TTC549 (cell line): ENCODE measurements at regions not wholly inside any gene's neighbourhood (a gene's known extent, or its start where the extent isn't known, plus 50 kb on each side); places are given as distances from the start of the nearest gene placed in this dataset.

Experiments used
- FAIRE-seq: peaks from 2 replicates; lab custom pipeline; 2012; peaks lifted over from hg19 to GRCh38; lab: Jason Lieb, UNC

DNA sequence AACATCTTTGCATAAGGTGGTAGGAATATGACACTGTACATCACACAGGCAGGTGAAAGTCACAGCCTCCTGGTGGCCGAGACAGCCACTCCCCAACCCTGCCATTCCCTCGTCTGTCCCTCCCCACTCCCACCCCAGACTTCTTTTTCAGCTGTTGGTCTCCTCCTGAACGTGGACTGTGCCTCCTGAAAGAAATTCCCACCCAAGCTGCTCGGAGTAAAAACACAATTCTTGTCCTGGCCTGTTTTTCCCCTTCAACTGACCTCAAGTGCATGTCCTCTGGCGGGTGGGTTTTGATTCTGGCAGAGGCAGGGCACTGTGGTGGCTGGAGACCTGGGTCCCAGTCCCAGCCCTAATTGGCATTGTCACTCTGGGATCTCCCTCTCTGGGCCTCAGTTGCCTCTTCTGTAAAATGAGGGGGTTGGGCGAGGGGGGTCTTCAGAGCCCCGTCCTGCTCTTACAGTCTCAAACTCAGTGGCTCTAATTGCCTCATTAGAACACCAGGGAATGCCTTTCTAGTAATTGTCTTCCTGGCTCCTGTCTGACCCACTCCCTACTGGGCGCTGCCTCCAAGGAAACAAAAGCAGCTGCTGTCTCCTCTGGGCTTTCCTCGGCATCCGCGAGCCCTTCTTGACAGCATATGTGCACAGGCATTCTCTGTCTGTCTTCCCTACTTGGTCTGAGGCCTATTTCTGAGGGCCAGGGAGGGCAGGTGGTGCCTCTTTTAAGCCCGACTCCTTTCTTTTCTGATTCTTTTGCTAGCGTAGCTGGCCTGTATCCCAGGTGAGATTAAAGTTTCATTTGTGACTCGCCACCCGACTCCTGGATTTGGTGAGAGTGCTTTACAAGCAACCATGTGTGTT lies 186.6 kb upstream of the RMST start:
- no peak for FAIRE-seq

- FAIRE-seq = no peak
These were observed 185.8 kb upstream of the RMST start for GRCh38 chr12:97276661-97277429.

GRCh38 chr12:97283297-97283696 lies 179.3 kb upstream of the RMST start:
- no peak for FAIRE-seq

DNA sequence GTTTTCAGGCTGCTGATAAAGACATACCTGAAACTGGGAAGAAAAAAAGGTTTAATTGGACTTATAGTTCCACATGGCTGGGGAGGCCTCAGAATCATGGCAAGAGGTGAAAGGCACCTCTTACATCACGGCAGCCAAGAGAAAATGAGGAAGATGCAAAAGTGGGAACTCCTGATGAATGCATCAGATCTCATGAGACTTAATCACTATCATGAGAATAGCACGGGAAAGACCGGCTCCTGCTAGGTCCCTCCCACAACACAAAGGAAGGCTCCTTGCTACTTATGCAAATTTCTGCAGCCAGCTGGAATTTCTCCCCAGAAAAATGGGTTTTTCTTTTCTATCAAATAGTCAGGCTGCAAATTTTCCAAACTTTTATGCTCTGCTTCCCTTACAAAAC lies 174.1 kb upstream of the RMST start:
- no peak for FAIRE-seq

GRCh38 chr12:97292588-97292987 lies 170.0 kb upstream of the RMST start:
- no peak for FAIRE-seq

GRCh38 chr12:97293541-97293940 lies 169.1 kb upstream of the RMST start:
- FAIRE-seq = no peak

- no peak for FAIRE-seq
These were observed 162.8 kb upstream of the RMST start for GRCh38 chr12:97299847-97300246.

GRCh38 chr12:97300431-97300830 lies 162.2 kb upstream of the RMST start:
- FAIRE-seq = no peak

GRCh38 chr12:97300891-97301290 lies 161.7 kb upstream of the RMST start:
- no peak for FAIRE-seq

GRCh38 chr12:97301576-97301975 lies 161.0 kb upstream of the RMST start:
- FAIRE-seq = no peak

- no peak for FAIRE-seq
These were observed 157.0 kb upstream of the RMST start for GRCh38 chr12:97305651-97306050.

GRCh38 chr12:97306147-97306546 lies 156.5 kb upstream of the RMST start:
- no peak for FAIRE-seq

- FAIRE-seq = peak; percentile 13
These were observed 153.9 kb upstream of the RMST start for GRCh38 chr12:97308576-97309198.

GRCh38 chr12:97309921-97310320 lies 152.7 kb upstream of the RMST start:
- no peak for FAIRE-seq

GRCh38 chr12:97312570-97313135 lies 150.0 kb upstream of the RMST start:
- no peak for FAIRE-seq

DNA sequence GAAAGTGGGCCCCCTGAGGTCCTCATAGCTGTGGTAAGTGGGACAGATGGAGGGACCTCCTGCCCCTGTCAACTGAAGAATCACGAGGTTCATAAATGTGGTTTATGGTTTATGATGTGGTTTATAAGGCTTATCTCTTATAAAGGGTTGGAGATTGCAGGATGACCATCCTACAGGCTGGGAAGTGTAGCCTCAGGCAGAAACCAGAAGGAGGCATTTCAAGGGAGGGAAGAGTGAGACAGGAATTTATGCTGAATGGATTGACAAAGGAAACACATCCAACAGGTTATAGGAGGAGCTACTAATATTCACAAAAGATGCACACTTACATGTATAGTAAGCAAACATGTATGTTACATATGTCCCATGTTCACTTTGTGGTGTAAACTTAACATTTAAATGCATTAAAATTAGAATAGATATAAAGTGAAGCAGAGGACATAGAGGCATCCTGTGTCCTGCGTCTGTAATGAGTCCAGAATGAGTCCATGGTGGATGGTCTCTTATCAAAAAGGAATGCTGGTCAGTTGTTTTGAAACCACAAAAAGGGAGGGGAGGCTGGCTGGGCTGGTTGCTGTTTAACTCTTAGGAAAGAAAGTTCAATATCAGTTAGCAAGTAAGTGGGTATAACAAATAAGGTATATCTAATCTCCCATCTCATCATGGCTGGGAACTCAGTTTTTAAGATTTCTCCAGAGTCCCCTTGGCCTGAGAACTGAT lies 149.0 kb upstream of the RMST start:
- no peak for FAIRE-seq

DNA sequence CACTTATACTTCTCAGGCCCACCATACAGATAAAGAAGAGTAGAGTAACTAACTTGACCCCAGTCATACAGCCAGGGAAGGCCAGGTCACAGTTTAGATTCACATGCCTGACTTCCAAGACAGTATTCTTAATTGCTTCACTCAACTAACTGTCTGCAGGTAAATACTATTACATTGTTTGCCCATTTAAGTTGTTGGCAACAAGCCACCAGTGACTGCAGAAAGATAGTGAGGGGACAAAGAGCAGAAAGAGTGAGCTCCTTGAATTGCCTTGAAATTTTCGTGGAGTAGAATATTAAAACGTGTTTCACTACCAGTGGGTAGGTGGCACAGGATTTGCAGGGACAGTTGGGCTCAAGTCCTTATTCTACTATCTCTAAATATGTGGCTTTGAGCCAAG lies 146.3 kb upstream of the RMST start:
- no peak for FAIRE-seq

- no peak for FAIRE-seq
These were observed 141.0 kb upstream of the RMST start for GRCh38 chr12:97321621-97322020.

- no peak for FAIRE-seq
These were observed 140.2 kb upstream of the RMST start for GRCh38 chr12:97322388-97322787.

GRCh38 chr12:97323154-97323553 lies 139.4 kb upstream of the RMST start:
- no peak for FAIRE-seq

GRCh38 chr12:97324471-97324870 lies 138.1 kb upstream of the RMST start:
- FAIRE-seq = no peak

- no peak for FAIRE-seq
These were observed 127.5 kb upstream of the RMST start for GRCh38 chr12:97335115-97335514.
